Umbilical cord (tissue), 1 donor: ENCODE measurements at regions not wholly inside any gene's neighbourhood (a gene's known extent, or its start where the extent isn't known, plus 50 kb on each side); places are given as distances from the start of the nearest gene placed in this dataset.
"Not testable (repeated sequence)": the region's sequence is repeated elsewhere in the genome, so short reads cannot be mapped to it uniquely, and the experiment has no call there.

ENCODE experiments used
- DNase-seq: peaks from one replicate; pipeline ENCODE4 v3.0.0-alpha.2; 2015; ENCODE audit warnings: low spot score

GRCh38 chr19:23470873-23471545, 75.7 kb upstream of the ZNF91 start:
- no peak for DNase-seq

DNA sequence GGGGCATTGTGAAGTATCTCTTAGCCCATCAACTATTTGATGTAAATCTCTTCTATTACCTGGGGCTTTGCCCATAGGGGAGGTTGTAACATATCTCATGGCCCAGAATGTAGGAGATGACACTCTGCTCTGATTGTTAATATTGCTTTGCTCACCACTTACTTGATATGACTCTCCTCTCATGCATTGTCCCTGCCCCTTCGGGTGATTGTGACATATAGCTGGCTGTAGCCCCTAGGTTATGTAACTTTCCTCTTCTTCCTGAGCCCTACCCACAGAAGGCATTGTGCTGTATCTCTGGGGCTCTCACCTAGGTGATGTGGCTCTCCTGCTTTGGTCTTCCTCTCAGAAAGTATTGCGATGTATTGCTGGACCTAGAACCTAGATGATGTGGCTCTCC, 69.1 kb upstream of the ZNF91 start:
- not testable (repeated sequence) for DNase-seq

- DNase-seq, result no peak
Measured at GRCh38 chr19:23461120-23461519, 65.8 kb upstream of the ZNF91 start.

- no peak for DNase-seq
Measured at GRCh38 chr19:23460656-23461055, 65.4 kb upstream of the ZNF91 start.
